ENCODE measurements at regions not wholly inside any gene's neighbourhood (a gene's known extent, or its start where the extent isn't known, plus 50 kb on each side); places are given as distances from the start of the nearest gene placed in this dataset.

DNA sequence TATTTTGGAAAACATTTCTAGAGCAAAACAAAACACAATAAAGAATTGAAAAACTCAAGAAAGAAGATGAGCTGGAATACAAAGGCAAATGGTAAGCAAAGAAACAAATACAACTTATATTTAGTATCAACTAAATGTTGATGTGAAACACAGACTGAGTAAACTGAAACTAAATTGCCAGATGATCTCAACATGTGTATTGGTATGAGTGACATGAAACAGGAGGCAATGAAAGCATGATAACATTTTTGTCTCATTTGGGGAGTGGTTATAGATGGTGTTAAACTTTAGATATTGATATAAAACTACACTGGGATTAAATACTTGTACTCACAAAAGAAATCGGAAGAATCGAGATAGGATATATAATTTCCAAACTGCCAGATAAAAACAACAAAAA, 805.6 kb upstream of the CXADR start:
- Mint-ChIP-seq H3K4me3 (no peak overlapping the region), H3K4me1 (ENCODE audit: low read depth) (no peaks in the 10 kb centered on the region), H3K27me3 (no peaks in the 10 kb centered on the region), H3K36me3 (no peaks in the 10 kb centered on the region), H3K9me3 (ENCODE audit: low read depth) (peaks cover 5% of the 10 kb centered on the region), H3K27ac (no peak overlapping the region)

GRCh38 chr21:16708101-16708835, 804.6 kb upstream of the CXADR start:
- no peaks in the 10 kb centered on the region for H3K36me3 Mint-ChIP-seq
- no peak overlapping the region for H3K4me3 Mint-ChIP-seq
- H3K27ac Mint-ChIP-seq = no peak overlapping the region
- peaks cover 5% of the 10 kb centered on the region for H3K9me3 Mint-ChIP-seq (ENCODE audit: low read depth)
- no peaks in the 10 kb centered on the region for H3K4me1 Mint-ChIP-seq (ENCODE audit: low read depth)
- H3K27me3 Mint-ChIP-seq = no peaks in the 10 kb centered on the region

DNA sequence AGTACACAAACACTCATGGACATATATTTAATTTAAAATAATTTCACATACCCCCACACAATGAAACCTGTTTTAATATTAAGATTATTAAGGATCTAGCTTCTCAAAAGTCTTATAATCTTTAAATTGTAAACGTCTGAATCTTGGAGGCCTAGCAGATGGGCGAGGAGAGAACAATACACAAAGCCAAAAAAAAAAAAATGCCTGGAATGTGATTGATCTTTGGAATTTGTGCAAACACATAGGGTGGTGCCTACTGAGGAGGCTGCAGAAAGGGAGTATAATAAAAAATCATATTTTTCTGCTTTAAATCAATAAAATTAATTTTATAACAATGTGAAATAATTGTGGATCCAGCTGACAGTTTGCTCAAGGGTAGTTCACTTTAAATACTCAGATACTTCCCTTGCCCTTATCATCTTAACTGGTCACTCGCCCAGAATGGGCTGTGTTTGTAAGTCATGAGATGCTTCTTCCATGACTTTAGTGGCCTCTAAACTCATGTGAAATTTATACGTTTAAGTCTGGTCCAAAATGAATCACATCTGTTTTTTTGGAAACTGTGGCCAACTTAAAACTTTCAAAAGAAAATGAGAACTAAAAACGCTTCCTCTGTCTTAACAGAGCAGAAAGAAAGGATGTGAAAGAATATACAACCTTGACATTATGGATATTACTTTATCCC, 802.8 kb upstream of the CXADR start:
- Mint-ChIP-seq H3K4me3 (no peak overlapping the region), H3K27me3 (no peaks in the 10 kb centered on the region), H3K9me3 (ENCODE audit: low read depth) (peaks cover 12% of the 10 kb centered on the region), H3K27ac (no peak overlapping the region), H3K36me3 (no peaks in the 10 kb centered on the region), H3K4me1 (ENCODE audit: low read depth) (no peaks in the 10 kb centered on the region)

GRCh38 chr21:16711757-16712156, 801.1 kb upstream of the CXADR start:
- Mint-ChIP-seq H3K27ac (no peak overlapping the region), H3K4me3 (no peak overlapping the region), H3K9me3 (ENCODE audit: low read depth) (peaks cover 15% of the 10 kb centered on the region), H3K36me3 (no peaks in the 10 kb centered on the region), H3K27me3 (no peaks in the 10 kb centered on the region), H3K4me1 (ENCODE audit: low read depth) (no peaks in the 10 kb centered on the region)

DNA sequence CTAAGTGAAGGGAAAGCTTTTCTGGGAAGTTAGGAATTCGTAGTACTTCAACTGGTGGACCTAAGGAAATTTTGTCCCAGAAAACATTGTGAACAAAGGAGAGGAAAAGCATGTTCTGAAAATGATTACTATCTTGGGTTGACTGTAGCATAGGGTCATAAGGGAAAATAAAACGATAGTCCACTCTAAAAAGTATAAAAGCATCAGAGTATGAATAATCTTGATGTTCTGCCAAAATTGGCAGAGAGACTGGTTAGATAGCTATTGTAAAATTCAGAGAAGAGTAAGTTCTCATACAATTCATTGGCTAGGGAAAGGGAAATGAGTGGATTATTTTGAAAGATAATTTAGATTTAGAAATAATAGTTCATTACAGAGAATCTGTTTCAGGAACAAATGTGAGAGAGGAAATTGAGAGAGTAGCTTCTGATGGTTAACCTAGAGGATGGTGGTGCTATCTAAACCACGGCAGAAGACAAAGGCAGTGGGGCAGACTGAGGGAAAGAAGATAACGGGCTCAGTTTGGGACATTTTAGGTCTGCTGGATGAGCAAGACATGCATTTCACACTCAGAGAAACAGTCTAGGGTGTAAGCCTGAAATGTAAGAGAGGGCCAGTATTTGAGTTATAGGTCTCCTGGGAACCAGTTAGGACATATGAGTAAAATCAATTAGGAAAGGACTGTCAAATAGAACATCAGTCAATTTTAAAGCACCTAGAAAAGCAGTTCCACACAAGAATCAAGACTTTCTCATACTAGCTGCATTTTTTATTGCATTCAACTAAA, 799.3 kb upstream of the CXADR start:
- H3K27ac Mint-ChIP-seq = no peak overlapping the region
- no peak overlapping the region for H3K4me3 Mint-ChIP-seq

DNA sequence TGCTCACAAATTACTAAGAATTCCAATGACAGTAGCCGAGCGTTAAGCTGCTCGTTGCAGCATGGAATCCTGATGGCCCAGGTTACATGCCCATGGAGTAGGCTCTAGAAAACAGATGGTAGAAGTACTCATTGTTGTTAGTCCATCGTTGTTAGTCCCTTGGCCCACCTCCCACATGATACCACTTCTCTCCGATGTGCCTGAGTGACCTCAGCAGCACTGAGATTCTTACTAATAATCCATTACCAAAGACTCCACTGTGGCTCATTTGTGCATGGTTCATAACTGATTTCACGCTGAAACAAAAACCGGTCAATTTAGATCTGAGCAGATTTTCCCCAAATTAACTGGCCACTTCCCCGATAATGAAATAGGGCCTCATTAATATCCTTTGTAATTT, 772.3 kb upstream of the CXADR start:
- Mint-ChIP-seq H3K4me3 (no peak overlapping the region), H3K9me3 (ENCODE audit: low read depth) (no peaks in the 10 kb centered on the region), H3K27ac (no peak overlapping the region), H3K36me3 (no peaks in the 10 kb centered on the region), H3K27me3 (no peaks in the 10 kb centered on the region), H3K4me1 (ENCODE audit: low read depth) (no peaks in the 10 kb centered on the region)

More for the DNA sequence above, 799.3 kb upstream of the CXADR start:
- no peaks in the 10 kb centered on the region for H3K36me3 Mint-ChIP-seq
- H3K9me3 Mint-ChIP-seq (ENCODE audit: low read depth) = peaks cover 15% of the 10 kb centered on the region
- H3K4me1 Mint-ChIP-seq (ENCODE audit: low read depth) = no peaks in the 10 kb centered on the region
- H3K27me3 Mint-ChIP-seq = no peaks in the 10 kb centered on the region

DNA sequence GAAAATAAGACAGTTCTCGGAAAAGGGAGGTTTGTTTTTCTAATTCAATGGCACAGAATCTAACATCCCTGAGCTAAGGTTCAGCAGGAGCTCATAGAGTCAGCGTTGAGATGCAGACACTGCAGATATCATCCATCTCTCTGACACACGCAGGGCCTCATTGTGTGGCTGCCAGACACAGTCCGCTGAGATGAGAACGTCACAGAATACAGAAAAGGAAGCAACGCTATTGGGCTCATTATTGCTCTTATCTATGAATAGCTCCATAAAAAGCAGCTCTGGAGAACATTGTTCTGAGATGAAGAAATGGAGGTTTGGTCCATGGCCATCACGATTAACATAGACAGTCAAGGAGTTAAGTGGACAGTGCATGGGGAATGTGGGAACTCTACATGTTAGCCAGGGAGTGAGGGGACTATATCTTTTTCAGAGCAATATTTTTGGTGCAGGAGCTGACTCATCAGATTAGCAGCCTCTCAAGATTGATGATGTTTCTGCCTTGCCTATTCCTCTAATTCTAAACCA, 771.6 kb upstream of the CXADR start:
- Mint-ChIP-seq H3K27me3 (no peaks in the 10 kb centered on the region), H3K27ac (no peak overlapping the region), H3K36me3 (no peaks in the 10 kb centered on the region), H3K4me3 (no peak overlapping the region), H3K4me1 (ENCODE audit: low read depth) (no peaks in the 10 kb centered on the region), H3K9me3 (ENCODE audit: low read depth) (no peaks in the 10 kb centered on the region)

DNA sequence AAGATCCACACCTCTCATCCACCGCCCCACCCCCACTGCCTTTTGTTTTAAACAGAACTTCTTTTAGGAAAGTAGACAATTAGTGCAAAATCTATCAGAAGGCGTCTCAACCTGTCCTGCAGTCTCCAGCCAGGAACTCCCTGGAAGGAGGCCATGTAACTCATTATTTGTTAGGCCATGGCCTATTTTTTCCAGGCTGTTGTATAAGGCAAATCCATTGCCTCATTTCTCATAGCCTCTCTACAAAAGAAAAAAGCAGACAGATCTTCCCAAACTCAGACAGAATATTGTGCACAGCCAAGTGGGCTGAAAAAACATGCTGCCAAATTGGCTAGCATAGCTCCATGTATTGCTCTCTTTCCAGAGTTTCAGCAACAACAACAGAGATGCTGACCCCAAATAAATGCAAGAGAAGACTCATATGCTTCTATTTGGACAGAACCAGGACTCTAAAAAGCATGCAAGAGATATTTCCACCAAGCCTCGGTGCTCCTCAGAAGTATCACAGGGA, 770.7 kb upstream of the CXADR start:
- Mint-ChIP-seq H3K27me3 (no peaks in the 10 kb centered on the region), H3K4me1 (ENCODE audit: low read depth) (no peaks in the 10 kb centered on the region), H3K9me3 (ENCODE audit: low read depth) (no peaks in the 10 kb centered on the region), H3K4me3 (no peak overlapping the region), H3K36me3 (no peaks in the 10 kb centered on the region), H3K27ac (no peak overlapping the region)

DNA sequence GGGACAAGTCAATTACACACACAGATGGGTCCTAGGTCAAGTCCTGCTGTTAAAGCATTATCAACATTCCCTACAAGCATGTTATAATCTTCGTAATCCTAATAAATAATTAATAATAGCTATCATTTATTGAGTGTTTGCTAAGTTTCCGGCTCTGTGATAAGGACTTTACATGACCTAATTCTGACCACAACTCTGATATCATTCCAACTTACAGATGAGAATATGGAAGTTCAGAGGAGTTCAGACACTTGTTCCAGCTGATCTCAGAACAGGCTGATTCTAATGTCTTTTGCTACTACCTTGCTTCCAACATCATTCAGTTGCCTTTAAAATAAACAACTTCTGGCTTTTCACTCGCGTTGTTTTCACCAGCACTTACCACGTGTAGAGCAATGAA, 770.1 kb upstream of the CXADR start:
- no peak overlapping the region for H3K4me3 Mint-ChIP-seq
- H3K4me1 Mint-ChIP-seq (ENCODE audit: low read depth) = no peaks in the 10 kb centered on the region
- H3K27ac Mint-ChIP-seq = no peak overlapping the region
- no peaks in the 10 kb centered on the region for H3K27me3 Mint-ChIP-seq
- H3K36me3 Mint-ChIP-seq = no peaks in the 10 kb centered on the region
- H3K9me3 Mint-ChIP-seq (ENCODE audit: low read depth) = no peaks in the 10 kb centered on the region

GRCh38 chr21:16743317-16743716, 769.5 kb upstream of the CXADR start:
- H3K36me3 Mint-ChIP-seq = no peaks in the 10 kb centered on the region
- no peaks in the 10 kb centered on the region for H3K27me3 Mint-ChIP-seq
- H3K27ac Mint-ChIP-seq = no peak overlapping the region
- H3K4me3 Mint-ChIP-seq = no peak overlapping the region
- H3K9me3 Mint-ChIP-seq (ENCODE audit: low read depth) = no peaks in the 10 kb centered on the region
- no peaks in the 10 kb centered on the region for H3K4me1 Mint-ChIP-seq (ENCODE audit: low read depth)

- H3K4me1 Mint-ChIP-seq (ENCODE audit: low read depth) = no peaks in the 10 kb centered on the region
- no peaks in the 10 kb centered on the region for H3K36me3 Mint-ChIP-seq
- peaks cover 4% of the 10 kb centered on the region for H3K9me3 Mint-ChIP-seq (ENCODE audit: low read depth)
- no peaks in the 10 kb centered on the region for H3K27me3 Mint-ChIP-seq
- no peak overlapping the region for H3K4me3 Mint-ChIP-seq
- no peak overlapping the region for H3K27ac Mint-ChIP-seq
Observed at GRCh38 chr21:16750926-16751325, 761.9 kb upstream of the CXADR start.

- Mint-ChIP-seq H3K4me1 (ENCODE audit: low read depth) (no peaks in the 10 kb centered on the region), H3K4me3 (no peak overlapping the region), H3K27ac (no peak overlapping the region), H3K27me3 (no peaks in the 10 kb centered on the region), H3K36me3 (no peaks in the 10 kb centered on the region), H3K9me3 (ENCODE audit: low read depth) (peaks cover 4% of the 10 kb centered on the region)
Observed at GRCh38 chr21:16751695-16752474, 761.0 kb upstream of the CXADR start.

GRCh38 chr21:16752475-16752857, 760.4 kb upstream of the CXADR start:
- Mint-ChIP-seq H3K9me3 (ENCODE audit: low read depth) (peaks cover 4% of the 10 kb centered on the region), H3K27me3 (no peaks in the 10 kb centered on the region), H3K4me1 (ENCODE audit: low read depth) (no peaks in the 10 kb centered on the region), H3K27ac (no peak overlapping the region), H3K4me3 (no peak overlapping the region), H3K36me3 (no peaks in the 10 kb centered on the region)

DNA sequence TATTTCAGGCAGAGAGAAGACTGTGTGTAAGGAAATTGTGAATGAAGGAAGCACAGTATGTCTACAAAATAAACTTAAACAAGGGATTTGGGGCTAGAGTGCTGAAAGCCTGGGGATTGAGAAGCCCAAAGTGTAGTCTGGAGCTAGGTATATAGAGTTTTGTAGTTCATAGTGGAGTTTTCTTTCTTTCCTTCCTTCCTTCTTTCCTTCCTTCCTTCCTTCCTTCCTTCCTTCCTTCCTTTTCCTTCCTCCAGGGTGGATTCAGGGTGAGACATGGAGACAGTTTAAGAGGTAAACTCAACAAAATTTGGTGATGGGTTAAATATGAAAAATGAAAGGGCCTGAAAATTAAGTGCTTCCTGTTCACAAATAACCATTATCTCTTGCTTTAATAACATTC, 757.8 kb upstream of the CXADR start:
- Mint-ChIP-seq H3K4me1 (ENCODE audit: low read depth) (no peaks in the 10 kb centered on the region), H3K27ac (no peak overlapping the region), H3K27me3 (no peaks in the 10 kb centered on the region), H3K36me3 (no peaks in the 10 kb centered on the region), H3K4me3 (no peak overlapping the region), H3K9me3 (ENCODE audit: low read depth) (no peaks in the 10 kb centered on the region)

Measured in activated naive CD8-positive, alpha-beta T cell (primary cell).